AG04449 (cell line): ENCODE measurements at regions not wholly inside any gene's neighbourhood (a gene's known extent, or its start where the extent isn't known, plus 50 kb on each side); places are given as distances from the start of the nearest gene placed in this dataset.

Source experiments
- CTCF ChIA-PET: fragments of 350-600 bp; formaldehyde crosslinking; extraction: SDS; loops from one replicate; lab custom pipeline; 2021; ENCODE audit warnings: antibody characterized with exemption; lab: Yijun Ruan, JAX
- POLR2A ChIA-PET: fragments of 400-600, 350-600 bp; formaldehyde crosslinking; extraction: SDS; loops from one replicate; lab custom pipeline; 2020; ENCODE audit warnings: antibody characterized with exemption, inconsistent platforms; lab: Yijun Ruan, JAX
- DNase-seq: peaks from one replicate; pipeline ENCODE4 v3.0.0-alpha.2; 2010; ENCODE audit warnings: low read depth, low spot score
- H3K4me3 ChIP-seq: 2 replicates; pipeline ENCODE4 v1.5.1; 2011; ENCODE audit warnings: low read depth, mild to moderate bottlenecking, control low read depth, low read length
- TF ChIP-seq, protein P1 (sequence below): IDR thresholded peaks from one replicate; pipeline ENCODE4 v1.5.1; 2011; ENCODE audit warnings: mild to moderate bottlenecking, moderate library complexity, low read length, control low read depth, inconsistent platforms; ENCODE audit not compliant: insufficient read depth; ENCODE audit errors: missing control alignments

DNA sequence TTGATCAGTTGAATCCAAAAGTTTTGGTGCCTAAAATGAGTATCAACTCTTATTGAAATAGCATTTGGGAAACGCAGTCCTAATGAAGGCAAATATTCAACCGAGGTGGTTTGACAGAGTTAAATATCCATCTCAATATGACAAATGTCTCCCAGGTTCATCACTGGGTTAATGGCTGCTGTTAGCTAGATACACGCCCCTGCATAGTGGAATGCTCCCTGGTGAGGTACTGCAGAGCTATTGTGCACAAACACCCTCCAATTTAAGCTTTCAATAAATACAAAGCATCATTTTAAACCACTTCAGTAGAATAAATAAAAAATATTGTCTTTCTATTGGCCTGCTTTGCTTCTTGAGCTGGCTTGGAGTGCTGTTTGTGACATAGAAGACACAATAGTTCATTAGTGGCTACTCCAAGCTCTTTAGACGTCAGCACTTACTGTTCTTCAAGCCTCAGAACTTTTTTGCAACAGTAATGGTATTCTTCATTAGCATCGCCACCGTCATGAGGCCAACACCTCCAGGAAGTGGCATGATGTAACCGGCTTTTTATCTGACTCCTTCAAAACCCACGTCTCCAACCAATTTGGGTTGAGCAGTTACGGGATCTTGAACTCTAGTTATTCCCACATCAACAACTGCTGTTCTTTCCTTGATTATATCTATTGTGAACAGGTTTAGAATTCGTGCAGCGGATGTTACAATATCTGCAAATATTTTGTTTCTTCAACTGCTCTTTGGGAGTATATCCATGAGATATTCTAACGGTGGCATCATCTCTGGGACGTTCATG, 1159.6 kb upstream of the EPHA6 start:
- TF ChIP-seq, protein P1, sequence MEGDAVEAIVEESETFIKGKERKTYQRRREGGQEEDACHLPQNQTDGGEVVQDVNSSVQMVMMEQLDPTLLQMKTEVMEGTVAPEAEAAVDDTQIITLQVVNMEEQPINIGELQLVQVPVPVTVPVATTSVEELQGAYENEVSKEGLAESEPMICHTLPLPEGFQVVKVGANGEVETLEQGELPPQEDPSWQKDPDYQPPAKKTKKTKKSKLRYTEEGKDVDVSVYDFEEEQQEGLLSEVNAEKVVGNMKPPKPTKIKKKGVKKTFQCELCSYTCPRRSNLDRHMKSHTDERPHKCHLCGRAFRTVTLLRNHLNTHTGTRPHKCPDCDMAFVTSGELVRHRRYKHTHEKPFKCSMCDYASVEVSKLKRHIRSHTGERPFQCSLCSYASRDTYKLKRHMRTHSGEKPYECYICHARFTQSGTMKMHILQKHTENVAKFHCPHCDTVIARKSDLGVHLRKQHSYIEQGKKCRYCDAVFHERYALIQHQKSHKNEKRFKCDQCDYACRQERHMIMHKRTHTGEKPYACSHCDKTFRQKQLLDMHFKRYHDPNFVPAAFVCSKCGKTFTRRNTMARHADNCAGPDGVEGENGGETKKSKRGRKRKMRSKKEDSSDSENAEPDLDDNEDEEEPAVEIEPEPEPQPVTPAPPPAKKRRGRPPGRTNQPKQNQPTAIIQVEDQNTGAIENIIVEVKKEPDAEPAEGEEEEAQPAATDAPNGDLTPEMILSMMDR = no peak
- no peak for DNase-seq
- CTCF ChIA-PET = no interaction called here
- H3K4me3 ChIP-seq = no peak overlapping the region
- POLR2A ChIA-PET = no interaction called here

DNA sequence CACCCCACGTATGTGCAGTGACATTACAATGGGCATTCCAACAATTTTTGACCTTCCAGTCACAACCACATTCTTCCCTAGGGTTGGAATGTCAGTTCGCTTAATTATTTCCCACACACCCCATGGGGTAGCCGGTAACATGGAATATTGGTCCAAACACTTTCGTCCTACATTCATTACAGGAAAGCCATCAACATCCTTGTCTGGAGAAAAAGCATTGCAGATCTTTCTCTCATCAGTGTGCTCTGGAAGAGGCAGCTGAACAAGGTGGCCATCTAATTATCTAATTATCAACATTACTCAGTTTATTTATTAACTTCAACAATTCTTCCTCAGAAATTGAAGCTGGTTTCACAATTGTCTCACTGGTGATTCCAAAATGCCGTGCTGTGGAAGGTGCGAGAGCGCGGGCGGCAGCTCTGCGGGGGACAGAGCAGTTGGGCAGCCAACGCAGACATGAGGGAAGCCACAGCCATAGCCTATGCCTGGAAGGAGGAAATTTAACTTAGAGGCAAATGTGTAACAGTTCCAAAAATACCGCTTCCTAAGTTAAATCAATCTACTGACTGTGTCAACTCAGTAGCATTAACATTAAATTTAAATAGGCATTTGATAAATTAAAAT, 1158.9 kb upstream of the EPHA6 start:
- POLR2A ChIA-PET = no interaction called here
- no peak for DNase-seq
- CTCF ChIA-PET = no interaction called here
- no peak overlapping the region for H3K4me3 ChIP-seq
- TF ChIP-seq, protein P1 = no peak

DNA sequence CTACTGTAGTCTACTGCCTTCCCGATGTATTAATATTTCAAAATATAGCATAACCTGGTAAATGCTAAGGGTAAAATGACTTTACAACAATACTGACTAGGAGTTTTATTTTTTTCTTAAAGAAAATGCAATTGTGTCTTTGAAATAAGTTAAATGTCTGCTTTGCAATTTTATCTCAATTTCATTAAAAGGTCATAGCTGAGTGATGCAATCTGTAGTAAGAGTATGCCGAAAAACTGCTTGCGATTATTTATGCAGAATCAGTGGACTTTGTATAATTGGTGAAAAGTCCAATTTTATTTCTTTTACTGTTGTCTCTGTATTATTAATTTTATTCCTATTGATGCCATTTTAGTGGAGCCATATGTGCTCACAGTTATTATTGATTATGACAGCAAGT, 1143.6 kb upstream of the EPHA6 start:
- H3K4me3 ChIP-seq = no peak overlapping the region
- ChIA-PET POLR2A (no interaction called here), CTCF (no interaction called here)
- TF ChIP-seq, protein P1 = no peak
- DNase-seq = no peak

DNA sequence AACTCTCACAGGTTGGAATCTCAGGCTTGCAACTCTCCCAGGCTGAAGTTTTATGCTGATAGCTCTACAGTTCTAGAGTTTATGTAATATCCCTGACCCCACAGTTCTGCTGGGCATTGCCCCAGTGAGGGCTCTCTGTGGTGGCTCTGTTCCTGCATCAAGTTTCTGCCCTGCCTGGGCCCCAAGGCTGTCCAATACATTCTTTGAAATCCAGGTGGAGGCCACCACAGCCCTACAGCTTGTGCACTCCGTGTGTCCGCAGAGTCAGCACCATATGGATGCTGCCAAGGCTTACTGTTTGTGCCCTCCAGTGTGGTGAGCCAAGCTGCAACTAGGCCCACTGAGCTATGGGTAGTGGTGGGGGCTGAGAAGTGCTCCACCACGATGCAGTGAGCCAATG, 1141.2 kb upstream of the EPHA6 start:
- ChIA-PET CTCF (no interaction called here), POLR2A (no interaction called here)
- TF ChIP-seq, protein P1 = no peak
- H3K4me3 ChIP-seq = no peak overlapping the region
- DNase-seq = no peak

DNA sequence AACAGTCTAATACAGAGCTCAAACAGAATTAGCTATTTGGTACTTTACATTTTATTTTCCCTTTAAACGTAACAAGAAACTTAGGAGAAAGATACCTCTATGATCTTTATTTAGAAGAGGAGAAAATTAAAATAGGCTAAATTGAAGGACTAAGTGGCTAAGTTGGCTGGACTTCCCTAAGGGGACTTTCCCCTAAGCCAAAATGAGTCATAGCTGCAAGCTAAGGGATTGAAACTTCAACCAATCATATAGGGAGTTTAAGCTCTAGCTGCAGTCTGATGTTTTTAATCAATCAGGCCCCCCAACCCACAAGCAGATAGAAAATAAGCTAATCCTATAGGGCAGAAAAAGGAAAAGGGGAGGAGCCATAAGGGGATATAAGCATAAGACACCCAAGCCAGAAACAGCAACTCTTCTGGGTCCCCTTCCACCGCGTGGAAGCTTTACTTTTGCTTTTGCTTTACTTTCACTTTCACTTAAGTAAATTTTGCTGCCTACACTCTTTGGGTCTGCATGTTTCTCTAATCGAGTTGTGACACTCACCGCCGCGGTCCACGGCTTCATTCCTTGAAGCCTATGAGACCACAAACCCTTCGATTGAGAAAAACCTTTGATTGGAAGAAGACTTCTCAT, 1108.5 kb upstream of the EPHA6 start:
- DNase-seq = no peak
- TF ChIP-seq, protein P1 = no peak
- H3K4me3 ChIP-seq = no peak overlapping the region
- CTCF ChIA-PET = no interaction called here
- POLR2A ChIA-PET = no interaction called here

DNA sequence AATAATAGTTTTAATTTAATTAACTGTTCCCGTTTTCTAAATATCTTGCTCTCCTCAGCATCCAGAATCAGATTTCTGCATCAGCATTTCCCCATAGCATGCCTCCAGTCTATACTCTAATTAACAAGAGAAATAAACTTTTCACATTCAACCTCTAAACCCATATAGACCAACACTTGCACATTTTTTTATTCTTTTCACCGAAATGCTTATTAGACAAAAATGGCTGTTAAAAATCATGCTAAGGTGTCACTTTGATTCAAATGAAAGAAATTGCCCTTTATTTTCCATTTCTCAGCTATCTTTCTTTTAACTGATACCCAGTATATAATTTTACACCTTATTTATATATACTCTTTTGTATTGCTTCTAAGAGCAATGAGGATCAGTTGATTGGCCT, 1107.1 kb upstream of the EPHA6 start:
- ChIA-PET CTCF (no interaction called here), POLR2A (no interaction called here)
- no peak for DNase-seq
- TF ChIP-seq, protein P1 = no peak
- no peak overlapping the region for H3K4me3 ChIP-seq
